ENCODE measurements at regions not wholly inside any gene's neighbourhood (a gene's known extent, or its start where the extent isn't known, plus 50 kb on each side); places are given as distances from the start of the nearest gene placed in this dataset.

GRCh38 chr12:78559416-78559815, 305.2 kb upstream of the SYT1 start:
- TF ChIP-seq CTCF (IDR thresholded peaks at IDR 0.05) = no peak

GRCh38 chr12:78559886-78560285, 304.7 kb upstream of the SYT1 start:
- TF ChIP-seq CTCF (IDR thresholded peaks at IDR 0.05) = no peak

- no peak for TF ChIP-seq CTCF (IDR thresholded peaks at IDR 0.05)
These were observed 303.9 kb upstream of the SYT1 start for GRCh38 chr12:78560633-78561032.

GRCh38 chr12:78562368-78563205, 302.0 kb upstream of the SYT1 start:
- peak; percentile 44; the same call in 1 of the 2 replicates for TF ChIP-seq CTCF (IDR thresholded peaks at IDR 0.05)

- no peak for TF ChIP-seq CTCF (IDR thresholded peaks at IDR 0.05)
These were observed 300.7 kb upstream of the SYT1 start for GRCh38 chr12:78563826-78564225.

GRCh38 chr12:78566456-78566855, 298.1 kb upstream of the SYT1 start:
- TF ChIP-seq CTCF (IDR thresholded peaks at IDR 0.05) = no peak

- no peak for TF ChIP-seq CTCF (IDR thresholded peaks at IDR 0.05)
These were observed 296.1 kb upstream of the SYT1 start for GRCh38 chr12:78568321-78569020.

Measured in LNCAP (cell line).